Parathyroid adenoma (tissue), 2 donors: ENCODE measurements at regions not wholly inside any gene's neighbourhood (a gene's known extent, or its start where the extent isn't known, plus 50 kb on each side); places are given as distances from the start of the nearest gene placed in this dataset.

Source experiments
- H2AFZ ChIP-seq: fragments of 300-600 bp; sonication (generic); one replicate; pipeline ENCODE4 v1.7.0; 2017; ENCODE audit warnings: antibody characterized with exemption, mild to moderate bottlenecking
- H3K27ac ChIP-seq: fragments of 300-600 bp; sonication (generic); one replicate; pipeline ENCODE4 v1.7.0; 2017
- H3K27me3 ChIP-seq: fragments of 300-600 bp; sonication (generic); one replicate; pipeline ENCODE4 v1.7.0; 2017; ENCODE audit warnings: low read length; ENCODE audit not compliant: control insufficient read depth, insufficient read depth
- H3K36me3 ChIP-seq: fragments of 300-600 bp; sonication (generic); one replicate; pipeline ENCODE4 v1.7.0; 2017; ENCODE audit warnings: low read length; ENCODE audit not compliant: control insufficient read depth, insufficient read depth
- H3K4me1 ChIP-seq: fragments of 300-600 bp; sonication (generic); one replicate; pipeline ENCODE4 v1.7.0; 2017; ENCODE audit warnings: control low read depth
- H3K4me2 ChIP-seq: fragments of 300-600 bp; sonication (generic); one replicate; pipeline ENCODE4 v1.7.0; 2017; ENCODE audit warnings: low read length
- H3K4me3 ChIP-seq: fragments of 300-600 bp; sonication (generic); one replicate; pipeline ENCODE4 v1.7.0; 2017; ENCODE audit warnings: low read depth, low read length
- H3K79me2 ChIP-seq: fragments of 300-600 bp; sonication (generic); one replicate; pipeline ENCODE4 v1.7.0; 2017; ENCODE audit warnings: control low read depth
- H3K9ac ChIP-seq: fragments of 300-600 bp; sonication (generic); one replicate; pipeline ENCODE4 v1.7.0; 2017; ENCODE audit warnings: mild to moderate bottlenecking
- H3K9me3 ChIP-seq: fragments of 300-600 bp; sonication (generic); one replicate; pipeline ENCODE4 v1.7.0; 2017; ENCODE audit warnings: low read length; ENCODE audit not compliant: control insufficient read depth
- CTCF ChIP-seq: fragments of 300-600 bp; sonication (generic); IDR thresholded peaks from one replicate; pipeline ENCODE4 v1.7.0; 2017; ENCODE audit warnings: antibody characterized with exemption, mild to moderate bottlenecking
- donor health status: primary hyperparathyroidism.

- Histone ChIP-seq H3K4me1 (no peaks in the 10 kb centered on the region), H3K36me3 (no peaks in the 10 kb centered on the region), H3K4me2 (no peak overlapping the region), H3K9ac (no peak overlapping the region), H3K79me2 (no peaks in the 10 kb centered on the region), H3K27me3 (peaks cover 3% of the 10 kb centered on the region), H3K27ac (no peak overlapping the region), H3K9me3 (no peaks in the 10 kb centered on the region), H3K4me3 (no peak overlapping the region), H2AFZ (peak overlapping the region; percentile 28)
- no peak for TF ChIP-seq CTCF
Observed at GRCh38 chr20:62551407-62552323, 75.9 kb upstream of the GATA5 start.

GRCh38 chr20:62552613-62553012, 76.8 kb upstream of the GATA5 start:
- no peak overlapping the region for H2AFZ ChIP-seq
- no peak overlapping the region for H3K27ac ChIP-seq
- TF ChIP-seq CTCF: no peak
- H3K36me3 ChIP-seq: no peaks in the 10 kb centered on the region
- no peaks in the 10 kb centered on the region for H3K4me1 ChIP-seq
- H3K9me3 ChIP-seq: no peaks in the 10 kb centered on the region
- H3K9ac ChIP-seq: no peak overlapping the region
- no peak overlapping the region for H3K4me2 ChIP-seq
- no peak overlapping the region for H3K4me3 ChIP-seq
- H3K27me3 ChIP-seq: peaks cover 3% of the 10 kb centered on the region
- no peaks in the 10 kb centered on the region for H3K79me2 ChIP-seq

GRCh38 chr20:62553136-62553837, 77.5 kb upstream of the GATA5 start:
- Histone ChIP-seq H3K4me3 (no peak overlapping the region), H3K27ac (no peak overlapping the region), H3K4me2 (no peak overlapping the region), H3K9me3 (no peaks in the 10 kb centered on the region), H3K79me2 (no peaks in the 10 kb centered on the region), H3K4me1 (no peaks in the 10 kb centered on the region), H3K27me3 (peaks cover 3% of the 10 kb centered on the region), H2AFZ (no peak overlapping the region), H3K9ac (no peak overlapping the region), H3K36me3 (no peaks in the 10 kb centered on the region)
- TF ChIP-seq CTCF: no peak

GRCh38 chr20:62553838-62554161, 78.0 kb upstream of the GATA5 start:
- Histone ChIP-seq H3K9me3 (no peaks in the 10 kb centered on the region), H3K4me1 (no peaks in the 10 kb centered on the region), H3K4me2 (no peak overlapping the region), H3K79me2 (no peaks in the 10 kb centered on the region), H3K9ac (no peak overlapping the region), H3K27me3 (peaks cover 3% of the 10 kb centered on the region), H3K27ac (no peak overlapping the region), H3K36me3 (no peaks in the 10 kb centered on the region), H3K4me3 (no peak overlapping the region), H2AFZ (no peak overlapping the region)
- TF ChIP-seq CTCF: no peak
